HCT116 (cell line): ENCODE measurements at regions not wholly inside any gene's neighbourhood (a gene's known extent, or its start where the extent isn't known, plus 50 kb on each side); places are given as distances from the start of the nearest gene placed in this dataset.

Experiments used
- ATAC-seq: fragments of 200-7000 bp; cut with Tn5 transposase; 2 replicates; pipeline ENCODE4 v1.9.1; 2020; ENCODE audit warnings: mild to moderate bottlenecking, moderate library complexity
- BruUV-seq: library from RNA; stranded (reverse); fragments of 400-500 nt; replicated peaks from 2 replicates; lab custom pipeline; 2021; lab: Mats Ljungman, UMichigan
- CTCF ChIA-PET: fragments of 300-600 bp; sonication (Branson Sonifier 250); formaldehyde crosslinking; loops from one replicate; lab custom pipeline; 2021; ENCODE audit warnings: antibody characterized with exemption; lab: Charles Lee
- POLR2A ChIA-PET: fragments of 300-600, 350-600 bp; sonication (Branson Sonifier 250); formaldehyde crosslinking; loops from one replicate; lab custom pipeline; 2021; ENCODE audit warnings: antibody characterized with exemption; lab: Charles Lee
- RAD21 ChIA-PET, 2 experiments: fragments of 300-600 bp; sonication (Branson Sonifier 250); formaldehyde crosslinking; loops; one replicate each; lab custom pipeline; 2023; ENCODE audit warnings: low total read pairs in 2 of 2; ENCODE audit not compliant: uncharacterized antibody in 2 of 2, unreplicated experiment in 2 of 2, low non-redundant PET in 1 of 2; lab: Charles Lee
- DNase-seq: peaks from one replicate; pipeline ENCODE4 v3.0.0-alpha.2; 2010; ENCODE audit warnings: low read depth, low spot score
- H2AFZ ChIP-seq: fragments of 200-600 bp; shearing (Covaris generic), sonication (generic); 2 replicates; pipeline ENCODE4 v1.6.1; 2017; ENCODE audit warnings: low read depth, mixed run types, mixed read lengths, antibody characterized with exemption, low read length; ENCODE audit not compliant: poor library complexity, severe bottlenecking
- H3K27ac ChIP-seq: 2 replicates; pipeline ENCODE4 v1.5.1; 2012; ENCODE audit warnings: low read depth, low read length
- H3K27me3 ChIP-seq: fragments of 200-600 bp; sonication (generic); 2 replicates; pipeline ENCODE4 v1.6.1; 2016; ENCODE audit warnings: mixed run types, low read length, mixed read lengths; ENCODE audit not compliant: insufficient read depth
- H3K36me3 ChIP-seq, 2 experiments: fragments of 200-500 bp in 1 of 2; fragments of 200-600 bp in 1 of 2; sonication (Bioruptor generic) in 1 of 2; sonication (generic) in 1 of 2; 2 replicates each; pipeline versions ENCODE4 v1.5.1 to v1.6.1; 2014 to 2016; ENCODE audit warnings: low read length in 2 of 2, inconsistent platforms in 1 of 2, mixed read lengths in 1 of 2, mixed run types in 1 of 2; ENCODE audit not compliant: insufficient read depth in 2 of 2, control insufficient read depth in 1 of 2
- H3K4me1 ChIP-seq, 2 experiments: fragments of 200-600 bp in 1 of 2; sonication (generic) in 1 of 2; 2 replicates each; pipeline versions ENCODE4 v1.5.1 to v1.6.1; 2012 to 2017; ENCODE audit warnings: low read length in 2 of 2, inconsistent platforms in 1 of 2, mild to moderate bottlenecking in 1 of 2, mixed read lengths in 1 of 2, mixed run types in 1 of 2, moderate library complexity in 1 of 2; ENCODE audit not compliant: insufficient read depth in 2 of 2, control insufficient read depth in 1 of 2
- H3K4me2 ChIP-seq: fragments of 200-600 bp; sonication (generic); 2 replicates; pipeline ENCODE4 v1.6.1; 2017; ENCODE audit warnings: mixed run types, low read length, mixed read lengths
- H3K4me3 ChIP-seq, 2 experiments: fragments of 200-600 bp in 1 of 2; sonication (generic) in 1 of 2; replicated peaks in 1 of 2; 2 replicates each; pipeline ENCODE4 v1.5.1; 2011 to 2016; ENCODE audit warnings: low read length in 2 of 2, control low read depth in 1 of 2, low read depth in 1 of 2, mild to moderate bottlenecking in 1 of 2, mixed read lengths in 1 of 2, mixed run types in 1 of 2
- H3K79me2 ChIP-seq: fragments of 200-600 bp; sonication (generic); 2 replicates; pipeline ENCODE4 v1.6.1; 2017; ENCODE audit warnings: mild to moderate bottlenecking, mixed run types, low read length, moderate library complexity, mixed read lengths; ENCODE audit not compliant: insufficient read depth
- H3K9ac ChIP-seq: fragments of 200-600 bp; sonication (generic); 2 replicates; pipeline ENCODE4 v1.6.1; 2016; ENCODE audit warnings: low read length, mixed read lengths
- H3K9me2 ChIP-seq: fragments of 200-600 bp; sonication (generic), shearing (Covaris generic); 2 replicates; pipeline ENCODE4 v1.6.1; 2017; ENCODE audit warnings: mixed run types, mild to moderate bottlenecking, moderate library complexity; ENCODE audit not compliant: insufficient read depth
- H3K9me3 ChIP-seq, 2 experiments: fragments of 200-500 bp in 1 of 2; fragments of 200-600 bp in 1 of 2; sonication (Bioruptor generic) in 1 of 2; sonication (generic) in 1 of 2; 2 replicates each; pipeline ENCODE4 v1.6.1; 2014 to 2017; ENCODE audit warnings: low read length in 2 of 2, mixed read lengths in 2 of 2, inconsistent platforms in 1 of 2, low read depth in 1 of 2, mild to moderate bottlenecking in 1 of 2, mixed run types in 1 of 2, moderate library complexity in 1 of 2; ENCODE audit not compliant: control insufficient read depth in 1 of 2, insufficient read depth in 1 of 2
- H4K20me1 ChIP-seq: fragments of 200-600 bp; sonication (generic), shearing (Covaris generic); 2 replicates; pipeline ENCODE4 v1.6.1; 2017; ENCODE audit warnings: mixed run types, mild to moderate bottlenecking, moderate library complexity; ENCODE audit not compliant: insufficient read depth
- CTCF ChIP-seq, 3 experiments: fragments of 200-600 bp in 1 of 3; sonication (generic) in 1 of 3; IDR thresholded peaks in 2 of 3; conservative IDR thresholded peaks in 1 of 3; 2 replicates each; pipeline ENCODE4 v1.5.1; 2012 to 2017; ENCODE audit warnings: low read depth in 2 of 3, low read length in 2 of 3, antibody characterized with exemption in 1 of 3, borderline replicate concordance in 1 of 3, control low read depth in 1 of 3, mild to moderate bottlenecking in 1 of 3, mixed read lengths in 1 of 3, mixed run types in 1 of 3, moderate library complexity in 1 of 3; ENCODE audit not compliant: insufficient read depth in 1 of 3
- RAD21 ChIP-seq: IDR thresholded peaks from 2 replicates; pipeline ENCODE4 v1.6.1; 2012; ENCODE audit warnings: low read depth, mild to moderate bottlenecking
- REST ChIP-seq: IDR thresholded peaks from 2 replicates; pipeline ENCODE4 v1.6.1; 2012; ENCODE audit warnings: low read depth
- SP1 ChIP-seq: IDR thresholded peaks from 2 replicates; pipeline ENCODE4 v1.6.1; 2012; ENCODE audit warnings: low read depth
- ZBTB33 ChIP-seq: IDR thresholded peaks from 2 replicates; pipeline ENCODE4 v1.6.1; 2011; ENCODE audit warnings: mild to moderate bottlenecking, low read length, moderate library complexity; ENCODE audit not compliant: insufficient replicate concordance; ENCODE audit errors: extremely low read depth
- ZFX ChIP-seq: fragments of 450-650 bp; IDR thresholded peaks from 2 replicates; pipeline ENCODE4 v1.6.1; 2017
- ZNF274 ChIP-seq: fragments of 200-500 bp; sonication (Bioruptor generic); IDR thresholded peaks from 2 replicates; pipeline ENCODE4 v1.6.1; 2014; ENCODE audit warnings: mild to moderate bottlenecking, low read depth, low read length, inconsistent platforms
- intact Hi-C: fragments of 100-400 bp; cut with micrococcal nuclease; formaldehyde crosslinking; loops from 2 replicates; pipeline ENCODE4 v1.10.0; 2022

- no peak for DNase-seq
- no peak for ATAC-seq
- ChIA-PET CTCF (no interaction called here), RAD21 (no interaction called here), POLR2A (no interaction called here)
- no TSS peak for BruUV-seq
- Histone ChIP-seq H3K9ac (no peak overlapping the region), H3K36me3 (no peaks in the 10 kb centered on the region), H3K27me3 (peaks cover 71% of the 10 kb centered on the region), H3K4me1 (peaks cover 0 to 4% of the 10 kb centered on the region in 2 experiments; a peak in 3 of 4 replicates), H2AFZ (no peak overlapping the region), H3K79me2 (no peaks in the 10 kb centered on the region), H3K4me3 (no peak overlapping the region), H4K20me1 (no peaks in the 10 kb centered on the region), H3K4me2 (no peak overlapping the region), H3K27ac (no peak overlapping the region), H3K9me2 (no peaks in the 10 kb centered on the region), H3K9me3 (no peaks in the 10 kb centered on the region)
- TF ChIP-seq ZFX = no peak
- intact Hi-C loops = loop anchor here (1.0 kb wide), 1 partner anchor 41 kb away; no protein-coding TSS in a partner anchor
Observed at GRCh38 chr2:236661762-236662110, 92.1 kb downstream of the ACKR3 start.

- TF ChIP-seq REST (no peak), SP1 (no peak), ZBTB33 (no peak), RAD21 (no peak), ZNF274 (no peak), CTCF (IDR thresholded peaks at IDR 0.05 in 2 of 3, conservative IDR thresholded peaks at IDR 0.05 in 1 of 3; ENCODE audit: borderline replicate concordance in 1 of 3, insufficient read depth in 1 of 3, low read depth in 2 of 3, low read length in 2 of 3) (no peak)
- intact Hi-C loops = loop anchor here (1.0 kb wide), 1 partner anchor 40 kb away; no protein-coding TSS in a partner anchor
- Histone ChIP-seq H3K4me1 (peaks cover 0 to 4% of the 10 kb centered on the region in 2 experiments; a peak in 3 of 4 replicates), H3K4me3 (no peak overlapping the region), H3K27me3 (peaks cover 64% of the 10 kb centered on the region), H3K9ac (no peak overlapping the region), H3K79me2 (no peaks in the 10 kb centered on the region), H3K36me3 (no peaks in the 10 kb centered on the region), H4K20me1 (no peaks in the 10 kb centered on the region), H3K4me2 (no peak overlapping the region), H2AFZ (no peak overlapping the region), H3K9me2 (no peaks in the 10 kb centered on the region), H3K9me3 (no peaks in the 10 kb centered on the region), H3K27ac (no peak overlapping the region)
- CTCF ChIA-PET = no interaction called here
- POLR2A ChIA-PET = no interaction called here
- no peak for ATAC-seq
- DNase-seq = no peak
- BruUV-seq = no TSS peak
- RAD21 ChIA-PET = no interaction called here
Observed at GRCh38 chr2:236662231-236663185, 92.9 kb downstream of the ACKR3 start.
